ENCODE measurements at regions not wholly inside any gene's neighbourhood (a gene's known extent, or its start where the extent isn't known, plus 50 kb on each side); places are given as distances from the start of the nearest gene placed in this dataset.
A peak's percentile ranks its signal among the peaks of the same experiment; 100 is the strongest.
"Not testable (repeated sequence)": the region's sequence is repeated elsewhere in the genome, so short reads cannot be mapped to it uniquely, and the experiment has no call there.

DNA sequence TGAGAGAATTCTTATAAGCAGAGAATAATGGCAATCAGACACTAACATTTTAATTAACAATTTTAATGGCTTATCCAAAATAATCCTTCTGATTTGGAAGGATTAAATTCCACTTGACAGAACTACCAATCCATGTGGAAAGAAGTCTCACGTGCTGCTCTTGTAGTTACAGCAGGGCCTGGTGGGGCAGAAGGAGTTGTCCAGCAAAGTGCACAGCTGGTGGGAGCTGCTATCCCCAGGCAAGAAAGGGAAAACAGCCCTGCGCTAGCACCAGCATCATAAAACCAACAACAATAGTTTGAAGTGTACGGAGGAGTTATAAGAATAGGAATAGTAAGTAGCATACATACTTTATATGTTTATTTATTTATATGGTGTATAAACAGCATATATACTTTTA lies 127.4 kb upstream of the TRIM2 start:
- DNase-seq (ENCODE audit: low spot score), result peak; percentile 50

DNA sequence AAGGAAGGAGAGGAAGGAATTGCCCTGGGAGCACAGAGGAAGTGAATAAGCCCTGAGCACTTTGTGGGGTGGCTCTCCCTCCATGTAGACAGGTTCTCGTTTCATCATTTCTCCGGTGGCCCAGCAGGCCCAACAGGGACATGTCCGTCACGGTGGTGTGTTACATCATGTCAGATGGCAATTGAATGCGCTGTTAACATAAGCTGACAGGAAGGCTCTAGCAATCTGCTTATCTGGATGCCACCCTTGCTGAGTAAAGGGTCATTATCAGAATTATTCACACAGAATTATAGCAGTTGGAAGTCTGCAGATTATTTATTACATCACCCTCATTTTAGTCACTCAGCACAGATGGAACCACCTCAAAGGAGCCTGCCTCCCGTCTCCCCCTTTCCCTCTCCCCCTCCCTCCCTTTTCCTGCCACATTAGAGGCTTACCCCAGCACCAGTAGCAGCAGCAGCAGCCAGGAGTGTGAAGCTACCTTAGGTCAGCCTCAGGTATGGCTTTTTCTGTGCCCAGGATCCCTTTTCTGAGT lies 124.3 kb upstream of the TRIM2 start:
- DNase-seq (ENCODE audit: low spot score), result peak; percentile 66

DNA sequence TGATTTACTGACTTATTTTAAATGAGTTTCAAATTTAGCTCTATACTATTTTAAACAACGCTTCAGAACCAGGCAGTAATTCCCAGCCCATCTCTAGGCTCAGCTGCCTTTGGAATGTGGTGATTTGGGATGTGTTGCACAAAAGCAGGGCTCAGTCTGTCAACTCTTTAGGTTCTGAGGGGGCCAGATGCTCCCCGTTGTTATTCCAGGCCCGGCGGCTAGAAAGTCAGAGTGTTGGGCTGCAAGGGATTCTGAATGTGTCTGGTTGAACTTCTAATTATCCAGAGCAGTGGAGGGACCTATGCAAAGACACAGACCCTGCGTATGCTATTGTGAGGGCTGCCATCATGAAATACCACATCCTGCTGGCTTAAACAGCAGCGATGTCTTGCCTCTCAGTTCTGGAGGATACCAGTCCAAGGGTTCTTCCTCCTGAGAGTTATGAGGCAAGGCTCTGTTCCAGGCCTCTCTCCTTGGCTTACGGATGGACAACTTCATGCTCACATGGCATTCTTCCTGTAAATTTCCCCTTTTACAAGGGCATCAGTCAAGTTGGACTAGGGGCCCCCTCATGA lies 123.2 kb upstream of the TRIM2 start:
- DNase-seq (ENCODE audit: low spot score), result no peak

DNA sequence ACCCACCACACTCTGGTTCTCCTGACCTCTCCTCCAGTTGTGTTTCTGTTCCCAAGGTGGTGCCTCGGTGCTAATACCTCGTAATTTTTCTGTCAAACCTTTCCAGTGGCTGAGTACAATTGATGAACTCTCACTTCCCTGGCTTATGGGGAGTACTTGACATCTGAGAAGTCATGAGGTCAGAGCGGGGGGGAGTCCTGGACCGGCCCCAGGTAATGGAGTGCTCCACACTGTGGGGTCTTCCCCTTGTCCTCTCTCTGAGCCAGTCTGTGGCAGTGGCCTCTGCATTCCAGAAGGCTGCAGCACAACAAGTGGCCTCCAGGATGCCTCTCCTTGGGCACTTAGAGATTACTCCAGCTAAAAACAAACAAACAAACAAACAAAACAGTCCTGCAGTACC lies 122.5 kb upstream of the TRIM2 start:
- DNase-seq (ENCODE audit: low spot score), result no peak

DNA sequence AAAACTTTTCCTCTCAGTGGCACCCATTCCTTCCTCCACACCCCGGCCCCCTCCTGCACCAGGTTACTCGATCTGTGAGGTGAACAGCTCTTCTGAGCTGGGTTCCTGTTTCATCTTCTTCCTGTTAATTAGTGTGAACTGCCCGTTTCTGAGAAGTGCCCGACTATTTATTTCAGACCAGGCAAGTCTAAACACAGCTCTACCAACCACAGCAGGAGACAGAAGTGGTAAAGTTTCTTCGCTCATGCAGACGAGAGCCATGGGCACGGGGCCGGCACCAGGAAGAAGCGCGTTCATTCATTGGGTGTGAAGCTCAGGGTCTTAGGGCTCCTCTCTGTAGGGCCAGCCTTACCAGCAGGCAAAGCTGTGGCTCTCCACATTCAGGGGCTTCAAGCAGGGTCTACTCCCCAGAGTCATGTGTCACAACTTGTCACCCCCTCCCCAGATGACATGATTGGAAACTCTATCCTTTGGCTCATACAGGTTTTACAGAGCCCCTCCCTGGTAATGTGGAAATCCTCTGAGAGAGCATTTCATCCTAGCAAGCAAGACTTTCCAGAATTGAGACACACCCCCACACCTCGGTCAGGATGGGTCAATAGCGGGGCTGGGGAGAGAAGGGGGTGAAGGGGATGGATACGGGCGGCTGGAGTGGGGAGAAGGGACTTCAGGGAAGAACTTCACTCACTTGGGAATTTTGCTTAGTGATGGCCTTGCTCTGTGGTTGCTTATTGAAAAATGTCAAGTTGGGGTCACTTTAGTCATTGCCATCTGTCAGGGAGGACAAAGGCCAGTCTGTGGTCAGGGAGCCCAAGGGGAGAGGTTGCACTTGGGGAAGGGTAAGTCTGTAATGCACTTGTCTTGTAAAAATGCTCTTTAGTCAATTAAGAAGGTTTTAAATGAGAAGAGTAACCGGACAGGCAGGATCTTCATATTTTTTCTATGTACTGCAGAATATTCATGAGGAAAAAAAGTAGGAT lies 121.6 kb upstream of the TRIM2 start:
- DNase-seq (ENCODE audit: low spot score), result no peak

DNA sequence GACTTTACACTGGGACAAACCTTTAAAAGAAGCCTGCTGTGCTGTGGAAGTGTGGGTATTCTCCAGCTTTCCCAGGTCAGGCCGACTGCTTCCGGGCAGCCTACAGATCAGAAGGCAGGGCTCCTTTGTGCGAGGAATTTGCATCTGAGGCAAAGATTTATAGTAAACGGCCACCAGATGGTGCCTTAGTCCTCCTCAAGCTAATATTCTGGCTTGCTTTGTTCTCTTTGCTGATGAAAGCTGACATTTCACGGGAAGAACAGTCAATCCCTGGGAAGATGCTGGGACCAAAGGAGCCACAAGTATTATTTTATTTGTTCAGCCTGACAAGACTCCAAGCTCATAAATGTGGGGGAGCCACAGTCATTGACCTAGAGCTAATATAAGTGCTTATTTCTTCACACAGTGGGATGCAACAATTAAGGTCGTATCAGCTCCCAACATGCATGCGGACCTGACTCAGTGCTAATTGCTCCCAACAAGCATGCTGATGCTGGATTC lies 120.7 kb upstream of the TRIM2 start:
- DNase-seq (ENCODE audit: low spot score), result peak; percentile 78

DNA sequence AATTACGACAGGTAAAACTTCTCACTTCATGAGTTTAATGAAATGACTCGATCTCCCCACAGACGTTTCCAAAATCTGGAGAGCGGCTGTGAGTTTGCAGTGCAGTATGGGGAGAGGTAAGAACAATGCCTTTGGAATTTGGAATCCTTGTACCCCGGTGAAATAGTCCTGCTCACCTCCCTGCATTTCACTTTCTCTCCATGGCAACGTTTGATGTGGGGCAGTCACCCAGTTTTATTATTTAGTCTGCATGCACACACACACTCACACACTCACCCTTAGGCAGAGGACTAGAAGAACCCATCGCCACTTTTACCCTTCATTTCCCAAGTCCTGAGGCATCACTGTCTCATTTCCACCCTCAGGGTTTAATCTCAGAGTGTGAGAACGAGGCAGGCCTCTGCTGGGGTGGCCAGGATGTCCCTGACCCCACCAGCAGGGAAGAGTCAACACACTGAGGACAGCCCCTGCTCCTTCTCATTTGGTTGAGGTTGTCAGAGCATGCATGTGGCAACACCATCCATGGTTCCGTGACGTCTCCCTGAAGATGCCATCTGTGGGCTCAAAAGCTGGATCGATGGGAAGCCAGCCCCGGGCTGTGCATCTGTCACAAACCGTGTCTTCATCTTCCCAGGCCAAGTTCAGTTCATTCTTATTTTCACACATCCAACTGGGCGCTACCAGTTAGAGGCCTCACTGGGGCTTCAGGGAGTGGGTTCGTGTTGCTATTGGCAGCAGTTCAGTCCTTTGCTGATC lies 119.8 kb upstream of the TRIM2 start:
- DNase-seq (ENCODE audit: low spot score), result no peak

DNA sequence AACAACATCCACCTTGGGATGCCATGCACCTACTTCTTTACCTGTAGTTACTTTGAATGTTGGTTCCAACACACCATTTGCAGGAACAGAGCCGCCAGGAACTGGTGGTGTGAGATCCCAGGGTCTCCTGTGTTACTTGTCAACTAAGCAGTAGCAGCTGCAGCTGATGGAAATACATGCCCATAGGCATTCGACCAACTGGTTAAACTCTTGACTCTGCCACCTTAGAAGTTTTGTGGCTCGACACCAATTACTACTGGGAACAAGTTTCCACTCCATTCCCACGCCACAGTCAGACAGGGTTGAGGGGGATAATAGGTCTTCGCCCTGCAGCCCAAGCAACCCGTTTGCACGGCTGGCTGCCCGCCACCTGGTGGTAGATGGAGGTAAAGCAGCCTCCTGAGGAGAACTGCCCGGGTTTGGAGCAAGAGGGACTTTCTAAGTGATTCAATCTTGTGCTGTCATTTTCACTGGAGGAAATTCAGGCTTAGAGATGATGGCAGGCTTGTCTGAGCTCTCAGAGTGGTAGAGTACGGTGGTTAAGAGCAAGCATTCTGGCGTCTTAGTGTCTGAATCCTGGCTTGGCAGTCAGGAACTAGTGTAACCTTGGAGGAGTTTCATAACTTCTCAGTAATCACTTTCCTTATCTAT lies 119.1 kb upstream of the TRIM2 start:
- peak; percentile 86 for DNase-seq (ENCODE audit: low spot score)

DNA sequence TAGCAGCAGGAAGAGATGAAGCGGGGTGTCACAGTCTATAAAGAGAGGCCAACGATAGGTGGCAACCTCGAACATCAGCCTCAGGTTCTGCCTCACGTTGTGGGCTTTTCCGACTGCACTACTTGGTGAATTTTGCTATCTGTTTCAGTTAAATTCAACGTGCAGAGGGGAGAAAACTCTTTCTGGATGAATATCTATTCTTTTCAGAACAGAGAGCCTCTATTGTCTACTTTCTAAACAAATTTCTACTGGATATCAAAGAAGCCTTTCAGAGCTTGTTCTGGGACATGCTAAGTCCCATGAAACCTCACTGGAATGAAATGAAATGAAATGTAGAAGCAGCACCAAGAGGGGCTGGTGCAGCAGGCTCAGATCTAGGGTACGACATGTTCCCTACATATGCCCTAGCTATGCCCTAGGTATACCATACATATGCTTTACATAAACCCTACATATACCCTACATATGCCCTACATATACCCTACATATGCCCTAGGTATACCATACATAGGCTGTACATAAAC lies 116.5 kb upstream of the TRIM2 start:
- DNase-seq (ENCODE audit: low spot score), result no peak

DNA sequence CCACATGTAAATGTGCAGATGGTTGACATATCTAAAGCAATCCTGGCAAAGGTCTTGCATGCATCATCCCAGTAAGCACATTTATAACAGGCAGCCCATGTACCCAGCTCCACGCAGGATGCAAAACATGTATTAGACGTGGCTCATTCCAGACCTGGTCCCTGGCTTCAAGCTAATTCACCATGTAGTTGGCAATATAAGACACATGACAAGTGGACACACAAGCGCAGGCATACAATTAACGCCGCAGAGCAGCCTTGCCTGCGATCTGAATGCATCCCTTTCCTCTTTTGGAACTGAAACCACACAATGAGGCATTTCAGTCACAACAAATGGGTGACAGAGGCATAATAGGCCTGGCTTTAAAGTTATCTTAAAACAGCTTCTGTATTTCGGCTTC lies 114.5 kb upstream of the TRIM2 start:
- DNase-seq (ENCODE audit: low spot score), result no peak

DNA sequence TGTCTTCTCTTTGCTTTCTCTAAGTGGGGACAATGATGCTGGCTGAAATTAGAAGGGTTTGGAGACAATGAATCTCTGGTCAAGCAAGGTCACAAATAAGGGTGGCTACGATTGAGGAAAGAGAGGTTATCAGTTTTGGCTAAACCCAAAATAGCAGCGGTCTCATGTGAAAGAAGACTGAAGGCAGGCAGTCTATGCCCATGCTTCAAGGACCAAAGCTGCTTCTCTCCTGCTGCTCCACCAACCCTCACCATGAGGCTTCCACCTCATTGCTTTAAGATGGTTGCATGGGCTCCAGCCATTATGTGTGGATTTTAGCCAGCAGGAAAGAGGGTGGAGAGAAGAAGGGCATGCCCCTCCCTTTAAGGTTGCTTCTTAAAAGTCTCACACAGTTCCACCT lies 114.1 kb upstream of the TRIM2 start:
- no peak for DNase-seq (ENCODE audit: low spot score)

DNA sequence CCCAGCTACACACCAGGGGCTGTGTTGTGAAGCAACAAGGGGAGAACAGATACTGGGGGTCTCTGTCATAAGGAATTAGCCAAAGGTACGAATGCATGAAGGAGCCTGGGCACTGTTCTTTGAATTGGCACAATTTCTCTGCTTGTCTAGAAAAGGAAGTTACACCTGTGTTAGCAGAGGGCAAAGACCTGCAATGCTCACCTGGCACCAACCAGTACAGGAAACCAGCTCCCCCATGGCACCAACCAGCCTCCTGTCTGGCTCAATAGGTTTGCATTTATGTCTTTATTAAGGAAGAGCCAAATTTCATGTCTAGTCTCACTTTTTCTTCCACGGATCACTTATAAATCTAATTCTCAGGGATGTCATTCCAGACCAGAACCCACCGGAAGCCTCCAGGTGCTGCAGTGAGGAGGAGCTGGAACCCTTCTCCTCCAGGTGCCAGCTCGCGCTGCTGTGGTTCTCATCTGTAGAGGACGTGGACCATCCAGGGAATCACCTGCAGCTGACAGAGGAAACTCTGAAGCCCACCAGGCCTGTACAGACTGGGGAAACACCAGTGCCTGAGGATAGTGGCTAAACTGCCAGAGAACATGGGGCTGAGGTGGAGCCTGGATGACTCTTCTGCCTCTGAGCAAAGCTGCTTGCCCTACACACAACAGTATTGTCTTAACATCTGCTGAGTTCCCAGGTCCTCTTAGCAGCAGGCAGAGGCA lies 113.4 kb upstream of the TRIM2 start:
- no peak for DNase-seq (ENCODE audit: low spot score)

DNA sequence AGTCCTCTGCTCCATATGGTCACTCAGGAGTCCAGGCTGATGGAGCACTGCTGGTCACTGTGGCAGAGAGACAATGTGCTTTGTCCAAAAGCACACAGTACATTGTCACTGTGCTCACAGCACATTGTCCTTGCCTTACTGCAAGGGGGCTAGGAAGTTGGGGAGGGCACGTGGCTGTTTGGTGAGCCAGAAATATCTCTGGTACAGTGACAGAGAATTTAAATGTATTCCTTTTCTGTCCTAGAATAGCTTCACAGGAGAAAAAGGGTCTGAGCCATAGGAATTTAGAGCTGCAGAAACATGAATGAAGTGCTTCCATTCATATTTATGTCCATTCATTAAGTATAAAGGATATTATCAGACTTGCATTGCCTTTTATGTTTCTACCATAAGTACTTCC lies 110.8 kb upstream of the TRIM2 start:
- DNase-seq (ENCODE audit: low spot score), result no peak

DNA sequence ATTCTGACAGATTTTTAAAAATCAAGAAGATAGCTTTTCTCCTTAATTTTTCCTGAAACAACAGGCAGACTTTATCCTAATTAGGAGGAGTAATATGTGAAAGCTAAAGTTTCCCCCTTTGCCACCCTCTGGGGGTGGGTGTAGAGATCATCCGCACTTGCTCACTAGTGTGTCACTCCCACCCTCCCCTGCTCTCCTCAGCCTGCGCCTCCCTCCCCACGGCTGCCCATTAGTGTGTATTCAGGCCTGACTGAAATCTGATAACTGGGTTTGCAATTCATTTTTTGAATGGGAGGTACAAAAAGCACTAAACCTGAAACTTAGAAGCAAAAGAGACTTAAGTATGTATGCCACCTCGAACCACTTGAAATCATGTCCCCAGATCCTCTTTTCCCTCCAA lies 110.4 kb upstream of the TRIM2 start:
- DNase-seq (ENCODE audit: low spot score), result no peak

DNA sequence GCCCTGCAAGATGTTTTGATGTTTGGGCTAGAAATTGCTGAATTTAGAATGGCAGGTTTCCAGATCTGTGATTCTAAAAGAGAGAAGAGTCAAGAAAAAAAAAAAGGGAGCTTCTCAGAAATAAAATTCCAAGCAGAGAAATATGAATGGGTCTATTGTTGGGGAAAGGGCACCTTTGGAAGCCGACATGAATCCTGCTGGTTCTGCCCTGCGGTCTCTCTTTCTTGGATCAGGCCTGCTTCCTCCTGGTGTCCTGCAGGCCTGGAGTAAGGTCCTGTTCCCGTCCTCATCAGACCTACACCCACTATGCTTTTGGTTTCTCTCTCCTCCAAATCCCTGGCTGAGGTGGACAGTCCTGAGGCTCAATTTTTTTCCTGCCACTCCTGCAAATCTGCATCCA lies 109.8 kb upstream of the TRIM2 start:
- no peak for DNase-seq (ENCODE audit: low spot score)

DNA sequence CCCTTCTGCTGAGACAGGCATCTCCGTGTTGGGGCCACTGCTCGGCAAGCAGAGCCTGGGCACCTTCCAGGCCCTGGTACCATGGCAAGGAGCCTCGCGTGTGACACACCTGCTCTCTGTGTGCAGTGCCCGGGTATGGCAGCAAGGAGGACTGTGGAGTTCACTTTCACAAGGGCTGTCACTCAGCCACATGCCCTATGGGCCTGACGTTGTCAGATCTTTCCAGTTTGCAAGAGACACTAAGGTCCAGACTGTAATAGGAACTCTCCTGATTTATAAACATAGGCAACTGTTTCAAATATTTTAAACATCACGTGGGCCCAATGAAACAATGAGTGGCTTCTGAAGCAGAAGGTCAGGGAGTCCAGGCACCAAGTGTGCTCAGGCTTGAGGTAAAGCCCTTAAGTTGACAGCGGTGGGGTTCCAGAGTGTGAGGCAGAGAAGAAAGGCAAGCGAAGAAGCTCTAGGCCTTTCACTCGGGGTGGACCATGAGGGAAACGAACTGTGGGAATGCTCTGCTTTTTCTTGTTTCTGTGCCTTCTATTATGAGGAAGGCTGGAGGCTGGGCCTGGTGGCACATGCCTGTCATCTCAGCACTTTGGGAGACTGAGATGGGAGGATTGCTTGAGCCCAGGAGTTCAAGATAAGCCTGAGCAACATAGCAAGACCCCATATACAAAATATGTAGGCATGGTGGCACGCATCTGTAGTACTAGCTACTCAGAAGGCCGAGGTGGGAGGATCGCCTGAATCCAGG lies 108.6 kb upstream of the TRIM2 start:
- DNase-seq (ENCODE audit: low spot score), result no peak

DNA sequence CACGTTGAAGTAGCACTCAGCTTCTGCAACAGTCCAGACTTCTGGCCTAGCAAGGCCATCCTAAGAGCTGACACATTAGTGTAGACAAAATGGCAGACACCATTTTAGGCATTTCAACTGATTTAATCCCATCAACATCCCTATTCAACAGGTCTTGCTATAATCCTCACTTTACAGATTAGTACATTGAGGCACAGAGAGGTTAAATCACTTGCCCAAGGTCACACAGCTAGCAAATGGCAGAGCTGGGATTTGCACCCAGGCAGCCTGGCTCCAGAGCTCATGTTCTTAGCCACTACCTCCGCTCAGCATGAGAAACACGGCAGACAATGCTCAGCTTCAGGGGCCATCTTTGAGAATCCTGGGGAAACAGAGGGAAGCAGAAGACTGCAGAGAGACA lies 107.9 kb upstream of the TRIM2 start:
- DNase-seq (ENCODE audit: low spot score), result no peak

DNA sequence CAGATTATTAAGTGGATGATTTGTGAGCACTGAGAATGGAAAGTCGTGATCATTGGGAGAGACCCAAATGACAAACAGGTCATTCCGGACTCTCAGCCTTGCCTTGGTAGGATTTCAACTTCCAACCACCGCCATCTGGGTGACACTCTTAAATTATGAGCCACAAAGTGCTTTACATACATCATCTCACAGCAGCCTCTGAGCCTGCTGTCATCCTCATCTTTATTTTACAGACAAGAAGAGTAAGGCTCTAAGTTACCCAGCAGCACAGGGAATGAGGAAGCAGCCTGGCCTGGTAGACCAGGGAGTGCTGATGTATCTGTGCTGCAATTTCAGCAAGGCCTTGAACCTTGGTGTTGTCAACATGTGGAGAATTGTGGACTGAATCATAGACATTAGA lies 105.8 kb upstream of the TRIM2 start:
- DNase-seq (ENCODE audit: low spot score), result no peak

DNA sequence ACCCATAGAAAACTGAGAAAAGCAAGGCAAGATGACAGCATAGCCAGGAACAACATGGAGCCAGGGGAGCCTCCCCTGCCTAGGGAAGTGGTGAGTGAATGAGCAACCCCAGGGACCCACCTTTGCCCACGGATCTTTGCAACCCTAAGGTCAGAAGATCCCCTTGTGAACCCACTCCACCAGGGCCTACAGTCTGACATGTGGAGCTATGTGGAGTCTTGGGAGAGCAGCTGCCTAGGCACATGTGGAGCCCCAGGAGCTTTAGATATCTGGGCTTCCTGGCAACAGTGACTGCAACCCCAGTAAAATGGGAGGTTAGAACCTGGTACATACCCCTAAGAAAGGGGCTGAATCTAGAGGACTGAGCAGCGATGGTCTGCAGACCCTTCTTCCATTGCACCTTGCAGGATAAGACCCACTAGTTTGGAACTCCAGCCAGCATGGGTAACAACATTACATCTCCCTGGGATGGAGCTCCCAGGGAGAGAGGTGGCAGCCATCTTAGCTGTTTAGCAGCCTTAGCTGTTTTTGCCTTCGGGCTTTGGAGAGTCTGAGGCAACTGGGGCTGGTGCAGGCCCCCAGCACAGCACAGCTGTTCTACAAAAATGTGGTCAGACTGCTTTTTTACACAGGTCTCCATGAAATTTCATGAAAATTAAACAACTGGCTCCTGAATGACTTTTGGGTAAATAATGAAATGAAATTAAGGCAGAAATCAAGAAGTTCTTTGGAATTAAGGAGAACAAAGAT lies 104.7 kb upstream of the TRIM2 start:
- DNase-seq (ENCODE audit: low spot score), result no peak

DNA sequence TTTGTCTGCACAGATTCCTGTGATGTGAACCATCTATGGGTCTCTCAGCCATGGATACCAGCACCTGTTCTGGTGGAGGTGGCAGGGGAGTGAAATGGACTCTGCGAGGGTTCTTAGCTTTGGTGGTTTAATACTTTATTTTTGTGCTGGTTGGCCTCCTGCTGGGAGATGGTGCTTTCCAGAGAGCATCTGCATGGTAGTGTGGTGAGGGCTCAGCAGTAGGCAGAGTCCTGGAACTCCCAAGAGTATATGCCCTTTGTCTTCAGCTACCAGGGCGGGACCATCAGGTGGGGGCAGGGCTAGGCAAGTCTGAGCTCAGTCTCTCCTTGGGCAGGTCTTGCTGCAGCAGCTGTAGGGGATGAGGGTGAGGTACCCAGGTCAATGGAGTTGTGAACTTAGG lies 97.5 kb upstream of the TRIM2 start:
- DNase-seq (ENCODE audit: low spot score), result not testable (repeated sequence)
